ENCODE measurements at regions not wholly inside any gene's neighbourhood (a gene's known extent, or its start where the extent isn't known, plus 50 kb on each side); places are given as distances from the start of the nearest gene placed in this dataset.

DNA sequence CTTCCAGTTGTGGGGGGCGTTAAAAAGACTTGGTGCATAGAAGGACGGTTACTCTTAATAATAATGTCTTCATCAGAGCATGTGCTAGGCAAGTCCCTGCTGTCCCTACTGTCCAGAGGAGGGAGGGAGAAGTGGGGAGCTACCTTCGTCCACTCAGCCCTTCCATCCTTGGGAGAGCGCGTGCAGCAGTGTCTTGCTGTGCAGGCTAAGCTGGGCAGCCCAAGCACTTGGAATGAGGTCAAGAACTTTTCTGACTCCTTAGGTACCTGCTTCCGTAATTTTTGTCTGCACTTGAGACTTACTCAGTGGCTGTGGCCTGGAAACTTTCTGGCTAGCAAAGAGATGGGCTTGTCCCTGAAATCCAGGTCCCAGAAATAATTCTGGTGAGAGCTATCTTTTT, 265.9 kb upstream of the SORCS1 start:
- DNase-seq (no peak), ATAC-seq (no peak)
- Histone ChIP-seq H3K9me3 (no peaks in the 10 kb centered on the region), H3K36me3 (ENCODE audit: low read depth) (no peaks in the 10 kb centered on the region), H3K4me1 (ENCODE audit: low read depth) (no peaks in the 10 kb centered on the region), H3K4me3 (no peak overlapping the region)
- intact Hi-C loops (cut with DNase I, micrococcal nuclease) = no loop called here
- TF ChIP-seq, protein P1, sequence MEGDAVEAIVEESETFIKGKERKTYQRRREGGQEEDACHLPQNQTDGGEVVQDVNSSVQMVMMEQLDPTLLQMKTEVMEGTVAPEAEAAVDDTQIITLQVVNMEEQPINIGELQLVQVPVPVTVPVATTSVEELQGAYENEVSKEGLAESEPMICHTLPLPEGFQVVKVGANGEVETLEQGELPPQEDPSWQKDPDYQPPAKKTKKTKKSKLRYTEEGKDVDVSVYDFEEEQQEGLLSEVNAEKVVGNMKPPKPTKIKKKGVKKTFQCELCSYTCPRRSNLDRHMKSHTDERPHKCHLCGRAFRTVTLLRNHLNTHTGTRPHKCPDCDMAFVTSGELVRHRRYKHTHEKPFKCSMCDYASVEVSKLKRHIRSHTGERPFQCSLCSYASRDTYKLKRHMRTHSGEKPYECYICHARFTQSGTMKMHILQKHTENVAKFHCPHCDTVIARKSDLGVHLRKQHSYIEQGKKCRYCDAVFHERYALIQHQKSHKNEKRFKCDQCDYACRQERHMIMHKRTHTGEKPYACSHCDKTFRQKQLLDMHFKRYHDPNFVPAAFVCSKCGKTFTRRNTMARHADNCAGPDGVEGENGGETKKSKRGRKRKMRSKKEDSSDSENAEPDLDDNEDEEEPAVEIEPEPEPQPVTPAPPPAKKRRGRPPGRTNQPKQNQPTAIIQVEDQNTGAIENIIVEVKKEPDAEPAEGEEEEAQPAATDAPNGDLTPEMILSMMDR (IDR thresholded peaks at IDR 0.05) = no peak

DNA sequence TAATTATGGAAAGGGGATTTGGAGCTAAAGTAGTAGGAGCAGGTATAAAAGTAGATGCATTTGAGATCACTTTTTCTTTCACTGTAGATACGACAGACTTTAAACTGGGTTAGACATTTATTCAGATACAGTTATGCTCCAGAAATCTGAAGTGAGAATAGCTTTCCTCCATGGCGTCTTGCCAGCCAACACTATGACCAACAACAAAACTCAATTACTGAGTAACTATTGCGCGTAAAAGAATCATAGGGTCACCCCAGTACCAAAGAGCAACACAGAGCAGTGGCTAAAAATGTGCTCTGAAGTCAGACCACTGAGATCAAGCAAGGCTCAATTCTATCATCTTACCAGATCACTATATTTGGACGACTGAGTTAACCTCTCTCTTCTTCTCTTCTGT, 262.5 kb upstream of the SORCS1 start:
- H3K4me3 ChIP-seq = no peak overlapping the region
- TF ChIP-seq, protein P1 (IDR thresholded peaks at IDR 0.05) = no peak
- DNase-seq (no peak), ATAC-seq (no peak)
- no peaks in the 10 kb centered on the region for H3K36me3 ChIP-seq (ENCODE audit: low read depth)
- H3K9me3 ChIP-seq = no peaks in the 10 kb centered on the region
- H3K4me1 ChIP-seq (ENCODE audit: low read depth) = no peaks in the 10 kb centered on the region
- intact Hi-C loops (cut with DNase I, micrococcal nuclease) = no loop called here

- Histone ChIP-seq H3K4me3 (no peak overlapping the region), H3K4me1 (ENCODE audit: low read depth) (no peaks in the 10 kb centered on the region), H3K36me3 (ENCODE audit: low read depth) (no peaks in the 10 kb centered on the region), H3K9me3 (no peaks in the 10 kb centered on the region)
- ATAC-seq = peak; percentile 17
- intact Hi-C loops (cut with DNase I, micrococcal nuclease) = no loop called here
- TF ChIP-seq, protein P1 (IDR thresholded peaks at IDR 0.05) = no peak
- no peak for DNase-seq
These were observed 261.5 kb upstream of the SORCS1 start for GRCh38 chr10:107425931-107426553.

GRCh38 chr10:107424628-107425027, 260.1 kb upstream of the SORCS1 start:
- TF ChIP-seq, protein P1 (IDR thresholded peaks at IDR 0.05) = no peak
- no peaks in the 10 kb centered on the region for H3K4me1 ChIP-seq (ENCODE audit: low read depth)
- ATAC-seq = no peak
- intact Hi-C loops (cut with DNase I, micrococcal nuclease) = no loop called here
- no peaks in the 10 kb centered on the region for H3K36me3 ChIP-seq (ENCODE audit: low read depth)
- no peak overlapping the region for H3K4me3 ChIP-seq
- H3K9me3 ChIP-seq = no peaks in the 10 kb centered on the region
- no peak for DNase-seq

GRCh38 chr10:107423903-107424302, 259.4 kb upstream of the SORCS1 start:
- TF ChIP-seq, protein P1 (IDR thresholded peaks at IDR 0.05) = no peak
- H3K36me3 ChIP-seq (ENCODE audit: low read depth) = no peaks in the 10 kb centered on the region
- H3K4me1 ChIP-seq (ENCODE audit: low read depth) = no peaks in the 10 kb centered on the region
- no peak for ATAC-seq
- intact Hi-C loops (cut with DNase I, micrococcal nuclease) = no loop called here
- H3K9me3 ChIP-seq = no peaks in the 10 kb centered on the region
- no peak overlapping the region for H3K4me3 ChIP-seq
- DNase-seq = no peak

GRCh38 chr10:107422681-107423080, 258.2 kb upstream of the SORCS1 start:
- Histone ChIP-seq H3K36me3 (ENCODE audit: low read depth) (no peaks in the 10 kb centered on the region), H3K9me3 (no peaks in the 10 kb centered on the region), H3K4me3 (no peak overlapping the region), H3K4me1 (ENCODE audit: low read depth) (no peaks in the 10 kb centered on the region)
- intact Hi-C loops (cut with DNase I, micrococcal nuclease) = no loop called here
- DNase-seq = no peak
- no peak for ATAC-seq
- TF ChIP-seq, protein P1 (IDR thresholded peaks at IDR 0.05) = no peak

All from mucosa of descending colon (tissue), 3 donors.